HG03196 (cell line): ENCODE measurements at regions not wholly inside any gene's neighbourhood (a gene's known extent, or its start where the extent isn't known, plus 50 kb on each side); places are given as distances from the start of the nearest gene placed in this dataset.
"Not testable (repeated sequence)": the region's sequence is repeated elsewhere in the genome, so short reads cannot be mapped to it uniquely, and the experiment has no call there.

ENCODE experiments used
- ATAC-seq: cut with Tn5 transposase; IDR thresholded peaks from one replicate; pipeline ENCODE4 v1.9.1; 2021; ENCODE audit not compliant: unreplicated experiment

GRCh38 chr15:66864086-66864830, 162.2 kb downstream of the SMAD6 start:
- no peak for ATAC-seq

GRCh38 chr15:66864871-66865281, 162.8 kb downstream of the SMAD6 start:
- no peak for ATAC-seq

- peak; percentile 75 for ATAC-seq
Observed at GRCh38 chr15:66865622-66866611, 163.9 kb downstream of the SMAD6 start.

- ATAC-seq = no peak
Observed at GRCh38 chr15:66866656-66867055, 164.6 kb downstream of the SMAD6 start.

DNA sequence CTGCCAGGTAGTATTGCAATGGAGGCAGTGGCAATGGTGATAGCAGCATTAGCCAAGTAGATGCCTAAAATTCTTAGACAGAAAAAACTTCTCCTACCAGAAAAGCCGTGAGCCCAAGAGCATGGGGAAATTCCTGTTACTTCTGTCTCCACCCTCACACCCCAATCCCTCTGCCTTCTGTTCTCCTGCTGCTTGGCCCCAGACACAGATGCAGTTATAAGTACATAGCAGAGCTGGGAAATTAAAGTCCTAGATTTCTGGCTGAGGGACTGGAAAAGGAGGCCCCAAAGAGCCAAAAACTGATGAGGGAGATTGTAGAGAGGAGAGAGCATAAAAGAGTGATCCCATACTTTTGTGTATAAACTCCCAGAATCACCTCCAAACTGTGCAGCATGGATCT, 166.9 kb downstream of the SMAD6 start:
- no peak for ATAC-seq

DNA sequence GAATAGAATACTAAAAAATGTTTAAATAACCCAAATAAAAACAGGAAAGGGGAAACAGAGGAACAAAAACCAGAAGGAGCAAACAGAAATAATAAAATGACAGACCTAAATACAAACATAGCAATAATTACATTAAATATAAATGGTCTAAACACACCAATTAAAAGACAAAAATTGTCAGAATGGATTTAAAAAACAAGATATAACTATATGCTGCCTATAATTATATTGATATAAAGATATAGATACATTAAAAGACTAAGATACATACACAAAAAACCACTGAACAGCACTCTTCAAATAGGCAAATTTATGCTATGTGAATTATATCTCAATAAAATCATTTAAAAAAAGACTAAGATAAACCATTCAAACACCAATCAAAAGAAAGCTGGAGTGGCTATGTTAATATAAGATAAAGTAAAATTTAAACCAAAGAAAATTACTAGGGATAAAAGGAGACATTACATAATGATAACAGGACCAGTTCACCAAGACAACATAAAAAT, 168.9 kb downstream of the SMAD6 start:
- ATAC-seq = no peak

- ATAC-seq = no peak
Observed at GRCh38 chr15:66872405-66872804, 170.4 kb downstream of the SMAD6 start.

DNA sequence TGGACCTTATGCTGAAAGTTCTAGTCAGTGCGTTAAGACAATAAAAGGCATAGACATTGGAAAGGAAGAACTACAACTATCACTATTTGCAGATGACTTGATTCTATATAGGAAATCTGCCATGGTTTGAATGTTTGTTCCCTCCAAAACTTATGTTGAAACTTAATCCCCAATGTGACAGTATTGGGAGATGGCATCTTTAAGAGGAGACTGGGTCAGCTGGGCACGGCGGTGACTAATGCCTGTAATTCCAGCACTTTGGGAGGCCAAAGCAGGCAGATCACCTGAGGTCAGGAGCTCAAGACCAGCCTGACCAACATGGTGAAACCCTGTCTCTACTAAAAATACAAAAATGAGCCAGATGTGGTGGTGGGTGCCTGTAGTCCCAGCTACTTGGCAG, 171.3 kb downstream of the SMAD6 start:
- not testable (repeated sequence) for ATAC-seq

GRCh38 chr15:66873856-66874255, 171.8 kb downstream of the SMAD6 start:
- no peak for ATAC-seq

GRCh38 chr15:66875588-66876420, 173.8 kb downstream of the SMAD6 start:
- ATAC-seq = no peak

DNA sequence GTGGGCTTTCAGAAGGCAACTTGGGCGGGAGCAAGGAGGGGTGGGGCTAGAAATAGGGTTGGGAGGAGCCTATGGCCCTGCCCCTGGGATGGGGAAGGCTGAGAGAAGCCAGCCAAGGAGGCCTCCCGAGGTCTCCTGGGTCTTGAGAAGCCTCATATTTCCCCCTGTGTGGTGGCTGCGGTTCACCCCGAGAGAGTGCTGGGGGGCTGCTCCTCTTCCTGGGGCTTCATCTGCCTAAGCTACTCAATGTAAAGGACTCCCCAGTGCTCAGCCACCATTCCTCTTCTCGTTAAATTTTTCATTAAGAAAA, 174.3 kb downstream of the SMAD6 start:
- no peak for ATAC-seq

- ATAC-seq = no peak
Observed at GRCh38 chr15:66876731-66877476, 174.9 kb downstream of the SMAD6 start.

GRCh38 chr15:66877477-66878271, 175.6 kb downstream of the SMAD6 start:
- ATAC-seq = no peak

DNA sequence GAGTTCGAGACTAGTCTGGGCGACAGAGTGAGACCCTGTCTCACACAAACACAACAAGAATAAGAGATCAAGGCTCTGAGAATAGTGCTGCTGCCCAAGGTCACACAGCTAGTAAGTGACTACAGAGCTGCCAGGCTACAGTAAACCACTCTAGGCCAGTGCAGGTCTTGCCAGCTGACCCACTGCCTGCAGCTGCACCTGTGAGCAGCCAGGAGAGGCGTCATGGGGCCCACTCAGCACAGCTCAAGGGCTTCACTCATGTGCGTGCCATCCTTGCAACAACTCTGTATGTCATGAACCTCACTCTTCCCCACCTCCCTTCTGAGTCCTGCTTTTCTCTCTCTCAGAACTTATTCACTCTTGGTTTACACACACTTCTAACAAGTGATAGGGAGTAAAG, 176.7 kb downstream of the SMAD6 start:
- ATAC-seq = no peak

GRCh38 chr15:66879531-66880368, 177.7 kb downstream of the SMAD6 start:
- no peak for ATAC-seq

DNA sequence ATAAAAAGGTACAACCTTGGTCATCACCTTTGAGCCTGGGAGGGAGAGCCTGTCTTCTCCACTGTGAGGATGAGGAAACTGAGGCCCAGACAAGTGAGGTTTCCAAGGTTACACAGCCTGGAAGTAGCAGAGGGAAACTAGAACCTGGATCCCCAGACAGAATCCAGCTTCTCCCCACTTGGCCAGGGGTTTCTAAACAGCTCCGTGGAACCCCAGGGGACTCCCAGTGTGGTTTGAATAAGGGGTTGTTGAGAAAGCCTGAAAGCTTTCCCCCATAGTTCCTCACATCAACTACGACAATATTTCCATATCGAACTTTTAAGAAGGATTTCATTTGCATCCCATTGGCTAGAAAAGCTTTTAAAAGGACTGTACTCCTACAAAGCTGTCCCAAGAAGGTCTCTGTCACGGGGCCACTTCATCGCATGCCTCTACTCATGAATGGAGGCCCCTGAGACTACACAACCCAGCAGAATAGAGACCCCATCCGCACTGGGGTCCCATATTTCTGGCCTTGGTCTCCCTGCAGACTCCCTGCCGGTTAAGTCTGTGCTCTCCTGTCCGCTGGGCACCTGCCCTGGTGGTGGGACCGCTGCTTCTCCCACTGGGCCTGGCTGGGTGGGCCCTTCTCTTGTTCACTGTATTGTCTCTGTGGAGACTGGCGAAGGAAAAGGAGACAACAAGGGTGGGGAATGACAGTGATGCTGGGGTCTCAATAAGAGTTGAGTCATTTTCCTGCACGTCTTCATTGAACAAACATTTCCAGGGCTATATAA, 178.5 kb downstream of the SMAD6 start:
- ATAC-seq = no peak

- ATAC-seq = no peak
Observed at GRCh38 chr15:66881173-66881905, 179.3 kb downstream of the SMAD6 start.
